NCI-H510A treated with DMSO at 0.1 percent for 48 hours (cell line): ENCODE measurements at regions not wholly inside any gene's neighbourhood (a gene's known extent, or its start where the extent isn't known, plus 50 kb on each side); places are given as distances from the start of the nearest gene placed in this dataset.
"Not testable (repeated sequence)": the region's sequence is repeated elsewhere in the genome, so short reads cannot be mapped to it uniquely, and the experiment has no call there.

Experiments
- DNase-seq: peaks from one replicate; lab custom pipeline; 2025; lab: John Stamatoyannopoulos, UW

- DNase-seq = not testable (repeated sequence)
Measured at GRCh38 chr17:22044706-22045246, 352.5 kb downstream of the KCNJ18 start.

DNA sequence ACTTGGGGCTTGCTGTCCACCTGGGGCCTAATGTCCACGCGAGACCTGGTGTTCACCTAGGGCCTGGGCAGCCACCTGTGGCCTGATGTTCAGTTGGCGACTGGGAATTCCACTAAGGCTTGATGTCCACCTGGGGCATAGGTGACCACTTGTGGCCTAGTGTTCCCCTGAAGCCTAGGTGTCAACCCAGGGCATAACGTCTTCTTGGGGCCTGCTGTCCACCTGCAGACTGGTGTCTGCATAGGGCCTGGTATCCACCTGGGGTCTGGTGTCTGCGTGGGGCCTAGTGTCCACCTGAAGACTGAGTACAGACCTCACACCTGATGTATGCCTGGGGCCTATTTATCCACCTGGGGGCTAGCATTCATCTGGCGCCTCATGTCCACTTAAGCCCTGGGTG is 355.2 kb downstream of the KCNJ18 start:
- not testable (repeated sequence) for DNase-seq

DNA sequence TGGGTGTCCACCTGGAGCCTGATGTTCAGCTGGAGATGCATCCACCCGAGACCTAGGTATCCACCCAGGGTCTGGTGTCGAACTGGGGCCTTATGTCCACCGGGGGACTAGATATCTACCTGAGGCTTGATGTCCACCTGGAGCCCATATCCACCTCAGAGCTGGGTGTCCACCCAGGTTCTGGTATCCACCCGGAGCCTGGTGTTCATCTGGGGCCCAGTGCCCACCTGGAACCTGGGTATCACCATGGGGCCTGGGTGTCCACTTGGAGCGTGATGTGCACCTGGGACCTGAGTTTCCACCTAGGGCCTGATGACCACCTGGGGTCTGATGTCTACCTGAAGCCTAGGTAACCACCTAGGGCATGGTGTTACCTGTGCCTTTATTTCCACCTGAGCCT is 355.9 kb downstream of the KCNJ18 start:
- DNase-seq = not testable (repeated sequence)

DNA sequence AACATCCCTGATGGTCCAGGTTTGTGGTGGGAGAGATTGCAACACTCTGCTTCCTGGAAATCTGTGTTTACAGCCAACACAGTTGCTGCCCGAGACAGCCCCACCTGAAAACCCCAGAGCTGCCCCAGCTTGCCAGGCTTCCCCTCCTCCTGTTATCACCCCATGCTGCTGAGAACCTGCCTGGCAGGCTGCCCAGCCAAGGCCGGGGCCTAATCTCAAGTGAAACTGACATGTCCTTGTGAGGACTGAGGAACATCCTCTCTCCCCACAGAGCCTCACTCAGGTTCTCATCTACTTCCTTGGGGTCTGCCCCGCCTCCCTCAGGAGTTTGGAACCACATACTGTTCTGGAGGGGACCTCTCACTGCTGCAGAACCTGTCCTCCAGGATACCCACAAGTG is 358.4 kb downstream of the KCNJ18 start:
- not testable (repeated sequence) for DNase-seq

- DNase-seq = not testable (repeated sequence)
Measured at GRCh38 chr17:22052715-22053114, 360.4 kb downstream of the KCNJ18 start.

DNA sequence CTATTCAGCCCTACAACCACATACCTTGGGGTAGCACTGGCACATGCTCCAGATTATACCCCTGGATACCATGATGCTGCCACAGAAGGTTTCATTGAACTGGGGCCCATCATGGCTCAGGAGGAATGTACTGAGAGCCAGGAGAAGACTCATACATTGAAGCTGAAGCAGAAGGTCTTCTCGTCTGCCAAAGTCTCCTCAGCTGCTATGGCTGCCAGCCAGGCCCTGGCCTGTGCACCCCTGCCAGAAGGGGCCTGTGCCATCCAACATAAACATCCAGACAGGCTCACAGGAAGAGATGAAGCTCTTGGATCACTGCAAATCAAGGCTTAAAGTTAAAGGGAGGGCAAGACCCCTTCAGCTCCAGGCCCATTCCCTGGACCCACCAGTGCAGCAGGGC is 364.2 kb downstream of the KCNJ18 start:
- DNase-seq = not testable (repeated sequence)

DNA sequence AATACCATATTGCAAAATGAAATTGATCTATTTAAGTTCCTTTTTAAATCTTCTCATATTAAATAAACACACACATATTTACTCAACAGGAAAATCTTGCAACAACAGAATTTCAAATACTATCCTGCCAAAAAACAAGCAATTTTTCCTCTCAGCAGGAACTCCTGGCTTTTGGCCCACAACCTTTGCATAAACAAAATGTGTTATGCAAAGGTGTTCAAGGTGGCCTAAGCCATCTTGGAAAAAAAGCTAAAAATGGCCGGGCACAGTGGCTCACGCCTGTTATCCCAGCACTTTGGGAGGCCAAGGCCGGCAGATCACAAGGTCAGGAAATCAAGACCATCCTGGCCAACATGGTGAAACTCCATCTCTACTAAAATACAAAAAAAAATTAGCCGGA is 383.6 kb downstream of the KCNJ18 start:
- DNase-seq = not testable (repeated sequence)

DNA sequence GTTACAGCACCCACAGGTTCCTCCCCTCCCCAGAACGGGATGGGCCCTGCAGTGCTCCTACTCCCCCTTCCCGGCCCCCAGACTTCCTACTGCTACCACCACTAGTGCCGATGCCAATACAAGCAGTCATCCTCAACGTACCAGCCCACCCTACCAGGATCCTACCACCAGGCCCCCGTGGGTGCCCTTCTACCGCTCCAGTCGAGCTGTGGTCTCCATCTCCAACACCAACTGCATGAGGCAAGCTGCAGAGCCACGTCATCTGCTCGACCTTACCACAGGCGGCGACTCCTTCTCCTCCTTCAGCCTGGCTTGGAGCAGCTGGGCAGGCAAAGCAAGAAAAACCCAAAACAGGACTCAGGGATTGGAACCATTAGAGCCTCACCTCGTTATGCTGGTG is 396.3 kb downstream of the KCNJ18 start:
- DNase-seq = not testable (repeated sequence)

DNA sequence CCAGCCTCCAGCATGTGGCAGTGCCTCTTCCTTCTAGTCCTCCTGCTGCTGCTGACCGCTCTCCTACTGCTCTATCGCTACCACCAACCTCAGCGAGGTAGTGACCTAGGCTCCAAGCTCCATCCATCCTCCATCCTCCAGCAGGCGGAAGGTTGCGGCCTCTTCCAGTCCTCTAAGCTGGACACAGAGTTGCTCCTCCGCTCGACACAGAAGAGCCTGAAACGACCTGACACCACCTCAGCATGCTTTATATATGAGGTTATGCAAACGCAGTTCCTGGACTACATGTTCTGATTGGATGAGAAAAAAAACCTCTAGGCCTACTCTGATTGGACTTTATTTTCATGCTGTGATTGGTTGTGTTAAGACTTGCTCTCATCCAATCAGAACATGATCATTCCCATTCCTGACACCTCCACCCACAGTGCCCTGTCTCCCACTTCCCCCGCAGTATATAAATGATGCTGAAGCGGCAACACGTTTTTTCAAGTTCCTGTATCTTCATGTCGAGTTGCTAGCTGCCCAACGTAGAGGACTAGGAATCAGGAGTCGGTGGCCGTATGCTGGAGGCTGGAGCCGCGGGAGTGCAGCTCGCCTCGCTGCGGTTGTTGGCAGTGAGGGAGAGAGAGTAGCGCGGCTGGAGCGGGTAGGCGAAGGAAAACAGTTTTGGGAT is 398.1 kb downstream of the KCNJ18 start:
- DNase-seq = no peak

GRCh38 chr17:22091041-22091679 is 398.8 kb downstream of the KCNJ18 start:
- not testable (repeated sequence) for DNase-seq

DNA sequence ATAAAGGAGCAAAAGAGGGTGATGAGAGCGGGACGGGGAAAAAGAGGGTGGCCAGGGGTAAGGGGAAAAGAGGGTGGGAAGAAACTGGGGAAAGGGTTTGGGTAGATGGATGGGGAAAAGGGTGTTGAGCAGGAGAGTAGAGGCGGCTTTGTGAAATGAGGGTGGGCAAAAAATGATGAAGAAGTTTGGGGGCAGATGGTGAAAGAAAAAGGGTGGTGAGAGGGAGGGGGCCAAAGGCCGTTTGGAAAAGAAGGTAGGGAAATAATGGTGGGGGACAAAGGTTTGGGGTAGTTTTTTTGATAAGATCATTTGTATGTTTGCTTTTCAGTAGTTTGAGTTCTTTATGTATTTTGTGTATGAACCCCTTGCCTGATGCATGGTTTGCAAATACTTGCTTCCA is 399.5 kb downstream of the KCNJ18 start:
- not testable (repeated sequence) for DNase-seq

DNA sequence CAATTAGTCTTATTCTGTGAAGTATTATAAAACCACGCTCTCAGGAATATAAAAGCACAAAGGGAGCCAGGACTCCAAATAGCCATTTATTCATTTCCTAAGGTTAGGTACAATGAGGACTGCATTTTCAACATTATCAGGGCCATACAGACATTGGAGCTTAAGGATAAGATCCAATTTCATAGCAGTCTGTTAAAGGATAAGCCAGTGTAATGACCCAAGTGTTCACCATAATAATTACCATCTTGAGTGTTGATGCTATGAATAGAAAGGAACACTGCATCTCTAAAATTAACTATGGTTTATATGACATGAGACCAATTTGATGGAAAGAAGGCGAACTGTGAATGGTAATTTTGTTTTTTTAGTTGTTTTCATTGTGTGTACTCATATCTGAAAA is 403.1 kb downstream of the KCNJ18 start:
- DNase-seq = not testable (repeated sequence)

DNA sequence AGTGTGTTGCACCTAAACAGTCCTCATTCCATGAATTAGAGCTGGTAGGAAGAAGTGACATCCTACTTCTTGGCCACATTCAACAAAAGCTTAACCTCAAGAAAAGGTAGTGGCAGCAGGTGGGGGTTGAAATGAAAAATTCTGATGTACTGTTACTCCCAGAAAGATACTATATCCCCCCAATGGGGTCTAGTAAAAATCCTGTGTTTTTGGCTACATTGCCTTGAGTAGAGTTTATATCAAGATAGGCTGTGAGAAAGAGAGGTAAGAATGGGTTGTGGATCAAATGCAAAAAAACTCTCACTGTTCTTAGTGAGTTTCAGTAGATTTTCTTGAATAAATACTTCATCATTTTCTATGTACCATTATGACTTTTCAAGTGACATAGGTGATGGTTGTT is 407.3 kb downstream of the KCNJ18 start:
- not testable (repeated sequence) for DNase-seq

DNA sequence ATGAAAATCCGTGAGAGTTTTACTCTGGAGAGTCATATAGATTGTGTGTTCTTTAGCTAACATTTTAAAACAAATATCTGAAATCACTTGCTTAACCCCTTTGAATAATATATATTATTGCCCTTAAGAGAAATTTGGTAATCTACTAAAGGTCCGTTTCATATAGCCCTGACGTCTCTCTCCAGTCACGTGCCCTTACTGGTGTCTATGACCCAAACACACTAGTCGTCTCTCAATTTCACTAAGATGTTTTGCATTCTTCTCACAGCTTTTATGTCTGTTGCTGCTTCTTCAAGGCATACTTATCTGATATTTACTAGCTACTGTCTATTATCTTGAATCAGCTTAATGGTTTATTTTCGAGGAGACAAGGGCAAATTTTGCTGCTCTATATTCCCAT is 409.9 kb downstream of the KCNJ18 start:
- DNase-seq = no peak

GRCh38 chr17:22116720-22117119 is 424.4 kb downstream of the KCNJ18 start:
- DNase-seq = not testable (repeated sequence)

DNA sequence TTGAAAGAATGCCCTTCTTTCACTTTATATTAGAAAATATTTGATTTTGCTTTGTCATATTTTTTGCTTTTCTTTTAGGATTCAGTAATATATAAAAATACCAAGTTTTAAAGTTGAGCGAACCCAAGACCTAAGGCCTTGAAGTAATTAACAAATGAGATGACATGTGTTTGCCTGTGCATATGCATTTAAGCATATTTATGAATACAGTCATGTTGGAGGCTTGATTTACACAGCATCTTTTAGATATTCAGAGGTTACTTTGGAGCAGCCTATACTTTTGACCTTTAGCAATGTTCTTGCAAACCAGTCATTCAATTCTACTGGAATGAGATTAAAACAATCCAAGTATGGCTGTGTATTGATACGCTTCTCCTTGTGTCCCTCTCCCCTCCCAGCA is 425.1 kb downstream of the KCNJ18 start:
- DNase-seq = not testable (repeated sequence)

- DNase-seq = not testable (repeated sequence)
Measured at GRCh38 chr17:22119016-22119415, 426.7 kb downstream of the KCNJ18 start.

- DNase-seq = not testable (repeated sequence)
Measured at GRCh38 chr17:22119751-22120150, 427.4 kb downstream of the KCNJ18 start.

DNA sequence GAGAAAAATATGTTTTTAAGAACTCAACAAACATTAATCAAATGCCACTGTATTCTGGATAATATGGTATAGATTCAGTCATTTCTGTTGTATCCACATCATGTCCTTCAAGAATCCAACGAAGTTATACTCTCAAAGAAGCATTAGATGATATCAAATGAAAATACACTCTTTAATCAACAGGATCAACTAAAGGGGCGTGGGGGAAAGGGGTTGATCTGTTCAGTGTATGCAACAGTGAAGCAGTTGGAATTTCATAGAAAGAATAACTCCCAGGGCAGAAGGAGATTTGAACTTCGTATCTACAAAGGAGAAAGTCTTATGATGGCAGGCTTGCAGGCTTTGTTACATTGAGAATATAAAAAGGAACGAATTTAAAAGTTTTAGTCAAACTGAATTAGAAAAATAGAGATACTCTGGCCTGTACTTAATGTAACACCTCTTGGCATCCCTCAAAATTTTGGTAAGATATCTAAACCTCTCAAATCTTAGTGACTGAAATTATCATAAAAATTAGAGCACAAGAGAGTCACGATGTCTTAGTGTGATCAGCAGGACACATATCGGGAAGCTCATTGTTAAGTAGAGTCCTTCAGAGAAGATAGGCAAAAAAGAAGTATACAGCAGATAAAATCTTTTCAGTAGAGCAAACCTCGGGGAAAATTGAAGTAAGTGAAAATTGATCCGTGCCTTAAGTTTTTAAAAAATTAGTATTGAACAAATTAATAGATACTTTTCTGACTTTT is 431.4 kb downstream of the KCNJ18 start:
- no peak for DNase-seq

DNA sequence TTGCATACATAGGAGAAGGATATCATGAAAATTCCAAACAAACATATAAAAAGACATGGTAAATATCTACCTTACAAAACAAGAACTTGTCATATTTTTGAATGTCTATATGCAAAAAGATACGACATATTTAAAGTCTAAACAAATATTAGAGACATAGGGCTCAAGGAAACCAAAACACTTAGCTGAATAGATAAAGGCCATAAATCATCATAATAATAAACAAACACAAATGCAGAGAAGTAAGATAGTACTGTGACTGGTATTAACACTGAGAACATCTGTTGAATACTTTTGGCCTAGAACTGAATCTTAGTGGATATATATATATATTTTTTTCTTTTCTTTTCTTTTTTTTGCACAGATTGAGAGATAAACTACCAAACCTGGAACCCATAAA is 435.8 kb downstream of the KCNJ18 start:
- DNase-seq = no peak

GRCh38 chr17:22128723-22129122 is 436.4 kb downstream of the KCNJ18 start:
- DNase-seq = no peak

- not testable (repeated sequence) for DNase-seq
Measured at GRCh38 chr17:22129920-22130319, 437.6 kb downstream of the KCNJ18 start.

- no peak for DNase-seq
Measured at GRCh38 chr17:22131740-22132139, 439.4 kb downstream of the KCNJ18 start.
